Astrocyte (in vitro differentiated cells and primary cell): ENCODE measurements at regions not wholly inside any gene's neighbourhood (a gene's known extent, or its start where the extent isn't known, plus 50 kb on each side); places are given as distances from the start of the nearest gene placed in this dataset.

Source experiments
- DNase-seq: peaks from one replicate; pipeline ENCODE4 v3.0.0-alpha.2; 2010; ENCODE audit warnings: low read depth
- FAIRE-seq: peaks from 2 replicates; lab custom pipeline; 2011; peaks lifted over from hg19 to GRCh38; lab: Jason Lieb, UNC
- H2AFZ ChIP-seq: 2 replicates; pipeline ENCODE4 v1.6.0; 2012; ENCODE audit warnings: low read depth, low read length, inconsistent platforms
- H3K27ac ChIP-seq: 2 replicates; pipeline ENCODE4 v1.5.1; 2011; ENCODE audit warnings: low read depth, low read length, inconsistent platforms
- H3K27me3 ChIP-seq: 2 replicates; pipeline ENCODE4 v1.6.0; 2011; ENCODE audit warnings: low read length, inconsistent platforms; ENCODE audit not compliant: insufficient read depth
- H3K36me3 ChIP-seq: 2 replicates; pipeline ENCODE4 v1.5.1; 2011; ENCODE audit warnings: low read length, inconsistent platforms; ENCODE audit not compliant: insufficient read depth
- H3K4me1 ChIP-seq: 2 replicates; pipeline ENCODE4 v1.5.1; 2011; ENCODE audit warnings: low read length, inconsistent platforms; ENCODE audit not compliant: insufficient read depth
- H3K4me2 ChIP-seq: 2 replicates; pipeline ENCODE4 v1.6.0; 2012; ENCODE audit warnings: low read length, inconsistent platforms
- H3K4me3 ChIP-seq: 2 replicates; pipeline ENCODE4 v1.5.1; 2011; ENCODE audit warnings: low read depth, mild to moderate bottlenecking, low read length, inconsistent platforms; ENCODE audit not compliant: insufficient read depth
- H3K79me2 ChIP-seq: 2 replicates; pipeline ENCODE4 v1.6.0; 2012; ENCODE audit warnings: mild to moderate bottlenecking, low read length, inconsistent platforms; ENCODE audit not compliant: insufficient read depth
- H3K9ac ChIP-seq: 2 replicates; pipeline ENCODE4 v1.6.0; 2012; ENCODE audit warnings: mild to moderate bottlenecking, low read length, inconsistent platforms
- H3K9me3 ChIP-seq: 2 replicates; pipeline ENCODE4 v1.5.1; 2012; ENCODE audit warnings: low read depth, mild to moderate bottlenecking, low read length, inconsistent platforms; ENCODE audit not compliant: insufficient read depth
- H4K20me1 ChIP-seq: 2 replicates; pipeline ENCODE4 v1.6.0; 2012; ENCODE audit warnings: low read length, inconsistent platforms; ENCODE audit not compliant: insufficient read depth
- H3K27ac Mint-ChIP-seq: one replicate; pipeline ENCODE4 v1.8.0; 2021; ENCODE audit warnings: mild to moderate bottlenecking, mixed read lengths; ENCODE audit not compliant: unreplicated experiment
- H3K27me3 Mint-ChIP-seq: one replicate; pipeline ENCODE4 v1.8.0; 2021; ENCODE audit warnings: low read depth, mixed read lengths; ENCODE audit not compliant: unreplicated experiment
- H3K36me3 Mint-ChIP-seq: one replicate; pipeline ENCODE4 v1.8.0; 2021; ENCODE audit warnings: low read depth, mixed read lengths; ENCODE audit not compliant: unreplicated experiment
- H3K4me1 Mint-ChIP-seq: one replicate; pipeline ENCODE4 v1.8.0; 2021; ENCODE audit warnings: low read depth, mixed read lengths; ENCODE audit not compliant: unreplicated experiment
- H3K4me3 Mint-ChIP-seq: one replicate; pipeline ENCODE4 v1.8.0; 2021; ENCODE audit warnings: mild to moderate bottlenecking, moderate library complexity, mixed read lengths; ENCODE audit not compliant: unreplicated experiment
- H3K9me3 Mint-ChIP-seq: one replicate; pipeline ENCODE4 v1.8.0; 2021; ENCODE audit warnings: mild to moderate bottlenecking, mixed read lengths; ENCODE audit not compliant: unreplicated experiment
- EZH2 ChIP-seq: IDR thresholded peaks from 2 replicates; pipeline ENCODE4 v1.6.1; 2012; ENCODE audit warnings: mild to moderate bottlenecking, low read length, inconsistent platforms; ENCODE audit not compliant: insufficient read depth
- TF ChIP-seq, protein P1 (sequence below): IDR thresholded peaks from 2 replicates; pipeline ENCODE4 v1.5.1; 2011; ENCODE audit warnings: low read depth, mild to moderate bottlenecking, inconsistent platforms, low read length, moderate library complexity; ENCODE audit not compliant: insufficient read depth

DNA sequence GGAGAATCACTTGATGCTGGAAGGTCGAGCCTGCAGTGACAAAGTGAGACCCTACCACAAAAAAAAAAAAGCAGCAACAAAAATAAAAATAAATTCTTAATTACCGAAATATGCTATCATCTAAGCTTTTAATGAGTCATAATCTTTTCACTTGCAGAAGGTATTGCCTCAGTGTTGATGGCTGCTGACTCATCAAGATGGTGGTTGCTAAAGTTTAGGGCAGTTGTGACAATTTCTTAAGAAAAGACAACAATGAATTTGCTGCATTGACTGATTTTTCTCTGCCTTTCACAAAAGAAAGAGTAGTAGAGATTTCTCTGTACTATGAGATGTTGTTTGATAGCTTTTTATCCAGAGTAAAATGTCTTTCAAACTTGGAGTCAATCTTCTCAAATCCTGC, 1809.0 kb downstream of the SUCLG1 start:
- Histone ChIP-seq H3K4me3 (no peak overlapping the region), H3K27ac (no peak overlapping the region), H3K4me1 (no peaks in the 10 kb centered on the region), H3K4me2 (no peak overlapping the region), H3K79me2 (no peaks in the 10 kb centered on the region), H3K9ac (no peak overlapping the region), H3K27me3 (no peaks in the 10 kb centered on the region), H3K36me3 (no peaks in the 10 kb centered on the region), H3K9me3 (no peaks in the 10 kb centered on the region), H4K20me1 (no peaks in the 10 kb centered on the region), H2AFZ (no peak overlapping the region)
- no peaks in the 10 kb centered on the region for H3K36me3 Mint-ChIP-seq
- DNase-seq: no peak
- peaks cover 2% of the 10 kb centered on the region for H3K27me3 Mint-ChIP-seq
- FAIRE-seq: no peak
- no peak overlapping the region for H3K4me3 Mint-ChIP-seq
- TF ChIP-seq, protein P1, sequence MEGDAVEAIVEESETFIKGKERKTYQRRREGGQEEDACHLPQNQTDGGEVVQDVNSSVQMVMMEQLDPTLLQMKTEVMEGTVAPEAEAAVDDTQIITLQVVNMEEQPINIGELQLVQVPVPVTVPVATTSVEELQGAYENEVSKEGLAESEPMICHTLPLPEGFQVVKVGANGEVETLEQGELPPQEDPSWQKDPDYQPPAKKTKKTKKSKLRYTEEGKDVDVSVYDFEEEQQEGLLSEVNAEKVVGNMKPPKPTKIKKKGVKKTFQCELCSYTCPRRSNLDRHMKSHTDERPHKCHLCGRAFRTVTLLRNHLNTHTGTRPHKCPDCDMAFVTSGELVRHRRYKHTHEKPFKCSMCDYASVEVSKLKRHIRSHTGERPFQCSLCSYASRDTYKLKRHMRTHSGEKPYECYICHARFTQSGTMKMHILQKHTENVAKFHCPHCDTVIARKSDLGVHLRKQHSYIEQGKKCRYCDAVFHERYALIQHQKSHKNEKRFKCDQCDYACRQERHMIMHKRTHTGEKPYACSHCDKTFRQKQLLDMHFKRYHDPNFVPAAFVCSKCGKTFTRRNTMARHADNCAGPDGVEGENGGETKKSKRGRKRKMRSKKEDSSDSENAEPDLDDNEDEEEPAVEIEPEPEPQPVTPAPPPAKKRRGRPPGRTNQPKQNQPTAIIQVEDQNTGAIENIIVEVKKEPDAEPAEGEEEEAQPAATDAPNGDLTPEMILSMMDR: no peak
- TF ChIP-seq EZH2: no peak
- H3K27ac Mint-ChIP-seq: no peak overlapping the region
- no peaks in the 10 kb centered on the region for H3K4me1 Mint-ChIP-seq
- no peaks in the 10 kb centered on the region for H3K9me3 Mint-ChIP-seq

DNA sequence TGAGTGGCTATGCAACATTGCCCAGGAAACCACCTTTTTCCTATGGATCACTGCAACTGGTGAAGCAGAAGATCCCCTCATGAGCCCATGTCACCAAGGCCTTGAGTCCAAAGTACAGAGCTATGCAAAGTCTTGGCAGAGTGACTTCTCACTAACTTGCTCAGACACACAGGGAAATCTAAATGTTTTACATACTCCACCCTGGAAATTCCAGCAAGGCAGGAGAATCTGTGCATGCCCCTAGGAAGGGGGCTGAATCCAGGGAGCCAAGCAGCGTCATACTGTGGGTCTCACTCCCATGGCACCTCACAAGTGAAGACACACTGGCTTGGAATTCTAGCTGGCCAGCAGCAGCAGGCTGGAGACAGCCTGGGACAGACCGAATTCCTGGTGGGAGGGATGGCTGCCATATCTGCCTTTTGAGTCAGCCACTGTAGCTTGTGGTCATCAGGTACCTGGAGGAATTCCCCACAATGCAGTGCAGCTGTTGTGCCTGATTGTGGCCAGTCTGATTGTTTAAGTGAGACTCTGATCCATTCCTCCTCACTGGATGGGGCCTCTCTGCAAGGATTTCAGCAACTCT, 1817.4 kb downstream of the SUCLG1 start:
- Histone ChIP-seq H3K4me1 (no peaks in the 10 kb centered on the region), H3K4me2 (no peak overlapping the region), H3K27ac (no peak overlapping the region), H3K36me3 (no peaks in the 10 kb centered on the region), H3K27me3 (no peaks in the 10 kb centered on the region), H3K4me3 (no peak overlapping the region), H3K79me2 (no peaks in the 10 kb centered on the region), H2AFZ (no peak overlapping the region), H3K9me3 (peaks cover 6% of the 10 kb centered on the region), H4K20me1 (no peaks in the 10 kb centered on the region), H3K9ac (no peak overlapping the region)
- H3K9me3 Mint-ChIP-seq: peaks cover 8% of the 10 kb centered on the region
- peak; percentile 6 for DNase-seq
- no peak for TF ChIP-seq EZH2
- TF ChIP-seq, protein P1: no peak
- H3K4me3 Mint-ChIP-seq: no peak overlapping the region
- H3K27me3 Mint-ChIP-seq: no peaks in the 10 kb centered on the region
- H3K36me3 Mint-ChIP-seq: no peaks in the 10 kb centered on the region
- FAIRE-seq: no peak
- H3K4me1 Mint-ChIP-seq: no peaks in the 10 kb centered on the region
- H3K27ac Mint-ChIP-seq: no peak overlapping the region

DNA sequence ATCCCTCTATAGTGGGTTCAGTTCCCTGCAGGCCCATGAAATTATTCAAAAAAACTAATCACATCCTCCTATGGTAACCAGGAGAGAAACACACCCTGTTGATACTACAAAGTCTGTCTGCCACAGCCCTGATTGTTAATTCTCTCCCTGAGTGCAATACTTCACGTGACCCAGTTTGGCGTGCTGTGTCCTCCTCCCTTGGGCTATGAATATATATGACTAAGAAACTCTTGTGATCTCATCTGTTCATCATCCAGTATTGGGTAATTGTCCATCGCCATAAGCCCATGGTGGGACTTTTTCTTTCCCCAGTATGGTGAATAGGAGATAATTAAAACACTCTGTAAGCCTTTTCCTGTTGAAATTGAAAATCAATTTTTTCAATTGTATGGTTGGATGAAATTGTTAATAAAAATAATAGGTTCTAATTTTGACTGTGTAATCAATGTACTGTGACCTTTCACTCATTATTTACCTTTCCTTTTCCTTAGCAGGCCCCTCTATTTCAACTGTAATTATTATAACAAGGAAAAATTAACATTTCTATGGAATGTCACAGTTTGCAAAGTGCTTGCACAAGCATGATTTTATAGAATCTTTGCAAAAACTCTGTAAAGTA, 1822.6 kb downstream of the SUCLG1 start:
- H3K27me3 ChIP-seq: no peaks in the 10 kb centered on the region
- no peak overlapping the region for H3K9ac ChIP-seq
- no peaks in the 10 kb centered on the region for H3K27me3 Mint-ChIP-seq
- H3K9me3 ChIP-seq: no peaks in the 10 kb centered on the region
- no peak overlapping the region for H3K4me3 Mint-ChIP-seq
- H3K36me3 ChIP-seq: no peaks in the 10 kb centered on the region
- FAIRE-seq: no peak
- H4K20me1 ChIP-seq: no peaks in the 10 kb centered on the region
- H3K4me2 ChIP-seq: no peak overlapping the region
- TF ChIP-seq, protein P1: no peak
- no peak for TF ChIP-seq EZH2
- H3K79me2 ChIP-seq: no peaks in the 10 kb centered on the region
- DNase-seq: no peak
- no peak overlapping the region for H3K4me3 ChIP-seq
- H2AFZ ChIP-seq: no peak overlapping the region
- peaks cover 8% of the 10 kb centered on the region for H3K9me3 Mint-ChIP-seq
- no peaks in the 10 kb centered on the region for H3K4me1 ChIP-seq
- no peaks in the 10 kb centered on the region for H3K36me3 Mint-ChIP-seq
- H3K27ac ChIP-seq: no peak overlapping the region
- H3K27ac Mint-ChIP-seq: no peak overlapping the region
- H3K4me1 Mint-ChIP-seq: no peaks in the 10 kb centered on the region
